CD4-positive, alpha-beta T cell (primary cell): ENCODE measurements at regions not wholly inside any gene's neighbourhood (a gene's known extent, or its start where the extent isn't known, plus 50 kb on each side); places are given as distances from the start of the nearest gene placed in this dataset.

Experiments
- ATAC-seq: fragments of 200-7000 bp; cut with Tn5 transposase; one replicate; pipeline ENCODE4 v1.10.0; 2022; ENCODE audit warnings: mild to moderate bottlenecking; ENCODE audit not compliant: poor library complexity
- CTCF ChIA-PET: fragments of 350-600 bp; sonication (Branson Sonifier 250); formaldehyde crosslinking; loops from one replicate; lab custom pipeline; 2021; ENCODE audit warnings: antibody characterized with exemption, inconsistent platforms; lab: Charles Lee
- POLR2A ChIA-PET: fragments of 350-600 bp; sonication (Branson Sonifier 250); formaldehyde crosslinking; loops from one replicate; lab custom pipeline; 2021; ENCODE audit warnings: antibody characterized with exemption, inconsistent platforms; lab: Charles Lee
- DNase-seq, 14 experiments: peaks; one replicate each; pipeline ENCODE4 v3.0.0-alpha.2; 2013 to 2020; ENCODE audit warnings: mixed read lengths in 2 of 14
- H3K27ac ChIP-seq, 2 donors: one replicate each; pipeline versions ENCODE4 v1.5.1 to v1.7.0; 2013; ENCODE audit warnings: low read length in 2 of 2, low read depth in 1 of 2, mild to moderate bottlenecking in 1 of 2
- H3K27me3 ChIP-seq, 2 experiments: 1 replicate in 1 of 2; 2 replicates in 1 of 2; pipeline versions ENCODE4 v1.6.1 to v1.7.0; 2013; ENCODE audit warnings: low read length in 2 of 2, control low read depth in 1 of 2, mild to moderate bottlenecking in 1 of 2, moderate library complexity in 1 of 2; ENCODE audit not compliant: insufficient read depth in 2 of 2, control insufficient read depth in 1 of 2
- H3K36me3 ChIP-seq: one replicate; pipeline ENCODE4 v1.6.1; 2013; ENCODE audit warnings: low read length, control low read depth; ENCODE audit not compliant: insufficient read depth
- H3K4me1 ChIP-seq: one replicate; pipeline ENCODE4 v1.6.1; 2013; ENCODE audit warnings: low read length, control low read depth; ENCODE audit not compliant: insufficient read depth
- H3K4me3 ChIP-seq: one replicate; pipeline ENCODE4 v1.5.1; 2013; ENCODE audit warnings: mild to moderate bottlenecking, low read length, moderate library complexity
- H3K9me3 ChIP-seq, 2 experiments: 1 replicate in 1 of 2; 2 replicates in 1 of 2; pipeline versions ENCODE4 v1.6.1 to v1.7.0; 2013; ENCODE audit warnings: low read length in 2 of 2, mild to moderate bottlenecking in 2 of 2, control low read depth in 1 of 2, moderate library complexity in 1 of 2; ENCODE audit not compliant: control insufficient read depth in 1 of 2, insufficient read depth in 1 of 2
- H3K27ac Mint-ChIP-seq: one replicate; pipeline ENCODE4 v1.8.0; 2020; ENCODE audit warnings: mixed read lengths
- H3K27me3 Mint-ChIP-seq: one replicate; pipeline ENCODE4 v1.8.0; 2021; ENCODE audit warnings: mixed read lengths
- H3K36me3 Mint-ChIP-seq: one replicate; pipeline ENCODE4 v1.8.0; 2021; ENCODE audit warnings: low read depth, mixed read lengths
- H3K4me1 Mint-ChIP-seq: one replicate; pipeline ENCODE4 v1.8.0; 2021; ENCODE audit warnings: low read depth, mixed read lengths
- H3K4me3 Mint-ChIP-seq: one replicate; pipeline ENCODE4 v1.8.0; 2020; ENCODE audit warnings: mild to moderate bottlenecking, mixed read lengths
- H3K9me3 Mint-ChIP-seq: one replicate; pipeline ENCODE4 v1.8.0; 2020; ENCODE audit warnings: mixed read lengths
- intact Hi-C, 2 experiments: fragments of 100-400 bp; cut with DNase I in 1 of 2; cut with micrococcal nuclease in 1 of 2; formaldehyde crosslinking; loops; one replicate each; pipeline versions ENCODE4 v1.15.1 to v1.9.0; 2023 to 2025; cut with DNase I, micrococcal nuclease
- TF ChIP-seq, protein P1 (sequence below): fragments of 200-600 bp; IDR thresholded peaks from one replicate; pipeline ENCODE4 v1.8.0; 2022; ENCODE audit warnings: antibody characterized with exemption, mild to moderate bottlenecking

DNA sequence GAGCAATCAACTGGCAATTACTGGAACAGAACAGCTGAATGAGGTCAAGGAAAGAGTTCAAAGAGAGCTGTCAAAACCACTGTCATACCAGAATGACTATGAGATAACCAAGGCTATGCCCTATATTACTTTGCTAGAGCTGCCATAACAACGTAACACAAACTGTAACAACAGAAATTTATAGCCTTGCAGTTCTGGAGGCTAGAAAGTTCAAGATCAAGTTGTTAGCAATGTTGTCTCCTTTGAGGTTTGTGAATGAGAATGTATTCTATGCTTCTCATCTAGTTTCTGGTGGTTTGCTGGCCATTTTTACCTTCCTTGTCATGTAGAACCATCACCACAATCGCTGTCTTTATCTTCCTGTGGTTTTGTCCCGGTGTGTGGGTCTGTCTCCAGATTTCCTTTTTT, 1323.0 kb upstream of the GJE1 start:
- DNase-seq: peak in 1 of 14 experiments; percentile 17

DNA sequence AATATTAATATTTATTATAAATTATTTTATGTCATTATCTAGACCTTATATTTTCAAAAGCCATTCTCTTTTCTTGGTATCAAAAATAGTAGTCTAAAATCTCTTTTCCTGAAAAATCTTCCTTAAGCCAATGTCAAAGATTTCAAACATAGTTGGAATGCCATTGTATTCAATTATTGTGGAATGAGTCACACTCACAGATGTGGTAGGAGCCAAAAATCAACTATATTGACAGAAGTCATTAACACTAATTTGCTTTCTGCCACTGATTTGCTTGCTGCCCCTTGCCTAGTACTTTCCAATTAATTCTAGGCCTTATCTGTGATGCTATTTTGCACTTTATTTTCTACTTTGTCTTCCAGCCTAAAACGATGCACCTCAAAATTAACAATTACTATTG, 1326.3 kb upstream of the GJE1 start:
- ChIA-PET POLR2A (no interaction called here), CTCF (no interaction called here)
- H3K9me3 ChIP-seq: no peaks in the 10 kb centered on the region
- Mint-ChIP-seq H3K9me3 (no peaks in the 10 kb centered on the region), H3K36me3 (no peaks in the 10 kb centered on the region), H3K4me1 (no peaks in the 10 kb centered on the region), H3K4me3 (no peak overlapping the region), H3K27me3 (peaks cover 12% of the 10 kb centered on the region), H3K27ac (no peak overlapping the region)
- H3K4me1 ChIP-seq: no peaks in the 10 kb centered on the region
- no peaks in the 10 kb centered on the region for H3K36me3 ChIP-seq
- no peak for DNase-seq
- H3K4me3 ChIP-seq: no peak overlapping the region
- no peaks in the 10 kb centered on the region for H3K27me3 ChIP-seq
- TF ChIP-seq, protein P1, sequence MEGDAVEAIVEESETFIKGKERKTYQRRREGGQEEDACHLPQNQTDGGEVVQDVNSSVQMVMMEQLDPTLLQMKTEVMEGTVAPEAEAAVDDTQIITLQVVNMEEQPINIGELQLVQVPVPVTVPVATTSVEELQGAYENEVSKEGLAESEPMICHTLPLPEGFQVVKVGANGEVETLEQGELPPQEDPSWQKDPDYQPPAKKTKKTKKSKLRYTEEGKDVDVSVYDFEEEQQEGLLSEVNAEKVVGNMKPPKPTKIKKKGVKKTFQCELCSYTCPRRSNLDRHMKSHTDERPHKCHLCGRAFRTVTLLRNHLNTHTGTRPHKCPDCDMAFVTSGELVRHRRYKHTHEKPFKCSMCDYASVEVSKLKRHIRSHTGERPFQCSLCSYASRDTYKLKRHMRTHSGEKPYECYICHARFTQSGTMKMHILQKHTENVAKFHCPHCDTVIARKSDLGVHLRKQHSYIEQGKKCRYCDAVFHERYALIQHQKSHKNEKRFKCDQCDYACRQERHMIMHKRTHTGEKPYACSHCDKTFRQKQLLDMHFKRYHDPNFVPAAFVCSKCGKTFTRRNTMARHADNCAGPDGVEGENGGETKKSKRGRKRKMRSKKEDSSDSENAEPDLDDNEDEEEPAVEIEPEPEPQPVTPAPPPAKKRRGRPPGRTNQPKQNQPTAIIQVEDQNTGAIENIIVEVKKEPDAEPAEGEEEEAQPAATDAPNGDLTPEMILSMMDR: no peak
- intact Hi-C loops: no loop called here
- ATAC-seq: no peak
- no peak overlapping the region for H3K27ac ChIP-seq

More for the DNA sequence above, 1323.0 kb upstream of the GJE1 start:
- H3K9me3 ChIP-seq: no peaks in the 10 kb centered on the region
- H3K4me3 Mint-ChIP-seq: no peak overlapping the region
- POLR2A ChIA-PET: no interaction called here
- H3K27me3 Mint-ChIP-seq: peaks cover 8% of the 10 kb centered on the region
- no peak overlapping the region for H3K27ac ChIP-seq
- H3K4me3 ChIP-seq: no peak overlapping the region
- no peak overlapping the region for H3K27ac Mint-ChIP-seq
- H3K36me3 Mint-ChIP-seq: no peaks in the 10 kb centered on the region
- no peaks in the 10 kb centered on the region for H3K36me3 ChIP-seq
- no peak for ATAC-seq
- intact Hi-C loops: no loop called here
- TF ChIP-seq, protein P1: no peak
- no peaks in the 10 kb centered on the region for H3K4me1 ChIP-seq
- H3K9me3 Mint-ChIP-seq: no peaks in the 10 kb centered on the region
- no peaks in the 10 kb centered on the region for H3K27me3 ChIP-seq
- CTCF ChIA-PET: no interaction called here
- no peaks in the 10 kb centered on the region for H3K4me1 Mint-ChIP-seq

DNA sequence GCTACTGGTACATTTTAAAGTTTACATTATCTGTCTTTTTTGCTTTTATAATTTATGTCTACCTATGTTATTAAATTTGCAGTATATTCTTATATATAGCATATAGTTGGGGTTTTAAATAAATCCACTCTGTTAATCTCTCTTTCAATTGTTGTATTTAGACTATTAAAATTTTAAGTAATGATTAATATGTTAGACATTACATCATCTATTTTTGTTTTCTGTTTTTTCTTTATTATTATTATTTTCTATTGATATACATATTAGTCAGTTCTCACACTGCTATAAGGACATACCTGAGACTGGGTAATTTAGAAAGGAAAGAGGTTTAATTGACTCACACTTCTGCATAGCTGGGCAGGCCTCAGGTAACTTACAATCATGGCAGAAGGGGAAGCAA, 1338.2 kb upstream of the GJE1 start:
- CTCF ChIA-PET: no interaction called here
- ATAC-seq: no peak

More for the DNA sequence above, 1338.2 kb upstream of the GJE1 start:
- Histone ChIP-seq H3K4me3 (no peak overlapping the region), H3K9me3 (no peaks in the 10 kb centered on the region), H3K4me1 (no peaks in the 10 kb centered on the region), H3K27ac (no peak overlapping the region), H3K27me3 (no peaks in the 10 kb centered on the region), H3K36me3 (no peaks in the 10 kb centered on the region)
- POLR2A ChIA-PET: no interaction called here
- Mint-ChIP-seq H3K36me3 (no peaks in the 10 kb centered on the region), H3K9me3 (no peaks in the 10 kb centered on the region), H3K4me1 (no peaks in the 10 kb centered on the region), H3K4me3 (no peak overlapping the region), H3K27me3 (peaks cover under 1% of the 10 kb centered on the region), H3K27ac (no peak overlapping the region)
- TF ChIP-seq, protein P1: no peak
- intact Hi-C loops: no loop called here
- no peak for DNase-seq
